Aorta (tissue), 5 donors: ENCODE measurements at regions not wholly inside any gene's neighbourhood (a gene's known extent, or its start where the extent isn't known, plus 50 kb on each side); places are given as distances from the start of the nearest gene placed in this dataset.
"Not testable (repeated sequence)": the region's sequence is repeated elsewhere in the genome, so short reads cannot be mapped to it uniquely, and the experiment has no call there.

Experiments used
- ATAC-seq: fragments of 200-7000 bp; cut with Tn5 transposase; one replicate; pipeline ENCODE4 v1.9.1; 2022; ENCODE audit warnings: moderate library complexity; ENCODE audit not compliant: low FRiP score
- DNase-seq, 2 donors: peaks; one replicate each; pipeline ENCODE4 v3.0.0-alpha.2; 2020
- H3K27ac ChIP-seq, 2 donors: one replicate each; pipeline ENCODE4 v1.5.1; 2013; ENCODE audit warnings: low read length in 2 of 2, mild to moderate bottlenecking in 2 of 2, moderate library complexity in 2 of 2, control low read depth in 1 of 2, inconsistent platforms in 1 of 2, low read depth in 1 of 2
- H3K27me3 ChIP-seq, 2 donors: one replicate each; pipeline ENCODE4 v1.6.1; 2013; ENCODE audit warnings: control low read depth in 1 of 2, low read length in 1 of 2, mild to moderate bottlenecking in 1 of 2, moderate library complexity in 1 of 2; ENCODE audit not compliant: insufficient read depth in 2 of 2, control insufficient read depth in 1 of 2
- H3K36me3 ChIP-seq, 2 donors: one replicate each; pipeline ENCODE4 v1.6.1; 2013; ENCODE audit warnings: control low read depth in 1 of 2, low read length in 1 of 2, mild to moderate bottlenecking in 1 of 2; ENCODE audit not compliant: insufficient read depth in 2 of 2, control insufficient read depth in 1 of 2
- H3K4me1 ChIP-seq, 2 donors: one replicate each; pipeline ENCODE4 v1.6.1; 2013; ENCODE audit warnings: low read length in 2 of 2, control low read depth in 1 of 2, mild to moderate bottlenecking in 1 of 2, moderate library complexity in 1 of 2; ENCODE audit not compliant: insufficient read depth in 2 of 2, control insufficient read depth in 1 of 2
- H3K4me3 ChIP-seq, 2 donors: one replicate each; pipeline ENCODE4 v1.5.1; 2013; ENCODE audit warnings: low read length in 2 of 2, control low read depth in 1 of 2, mild to moderate bottlenecking in 1 of 2
- H3K9me3 ChIP-seq: one replicate; pipeline ENCODE4 v1.6.1; 2013; ENCODE audit warnings: mild to moderate bottlenecking, low read length; ENCODE audit not compliant: control insufficient read depth
- WGBS, 2 donors: extraction: QIAGEN DNeasy Blood & Tissue Kit; methylation state at CpG; one replicate each; pipeline ENCODE4 v1.1.7; 2013; 5-methylcytosine and 5-hydroxymethylcytosine counted together
- intact Hi-C, 2 donors: fragments of 100-400 bp; cut with DNase I; formaldehyde crosslinking; loops; one replicate each; pipeline versions ENCODE4 v1.14.2 to v1.15.0; 2022
- donor health status: healthy with polysubstance abuse.
- donor health status: Bipolar disorder and iron deficiency.
- donor health status: DM: no; HTN: no; CAD: no.
- donor health status: DM: no; HTN: no; CAD: no.
- donor health status: DM: yes; HTN: yes; CAD: no.

GRCh38 chr2:239828973-239829275, 196.2 kb downstream of the NDUFA10 start:
- peak overlapping the region; percentile 46 to 64 for H3K27ac ChIP-seq
- H3K27me3 ChIP-seq, intact Hi-C loops, H3K36me3 ChIP-seq, H3K4me1 ChIP-seq, ATAC-seq, H3K9me3 ChIP-seq, H3K4me3 ChIP-seq: not testable (repeated sequence)
- peak in 1 of 2 donors; percentile 27 for DNase-seq
- WGBS, 2 donors: 18 to 22% methylated on average over 12 of the region's 12 CpGs

- H3K4me3 ChIP-seq: no peak overlapping the region
- peak; percentile 24 to 73 for DNase-seq
These were observed 196.8 kb downstream of the NDUFA10 start for GRCh38 chr2:239828192-239828972.

GRCh38 chr2:239827523-239827890, 197.6 kb downstream of the NDUFA10 start:
- intact Hi-C loops: no loop called here
- 96% methylated on average over 11 of the region's 11 CpGs for WGBS, 2 donors
- no peaks in the 10 kb centered on the region for H3K4me1 ChIP-seq
- no peaks in the 10 kb centered on the region for H3K27me3 ChIP-seq
- H3K27ac ChIP-seq: no peak overlapping the region
- ATAC-seq (no peak), DNase-seq (peak; percentile 18 to 61)
- H3K36me3 ChIP-seq: no peaks in the 10 kb centered on the region
- no peaks in the 10 kb centered on the region for H3K9me3 ChIP-seq
- H3K4me3 ChIP-seq: no peak overlapping the region

More at GRCh38 chr2:239828192-239828972, 196.8 kb downstream of the NDUFA10 start:
- Histone ChIP-seq H3K36me3 (no peaks in the 10 kb centered on the region), H3K4me1 (no peaks in the 10 kb centered on the region), H3K27me3 (no peaks in the 10 kb centered on the region), H3K9me3 (no peaks in the 10 kb centered on the region), H3K27ac (peak overlapping the region; percentile 46 to 64)
- intact Hi-C loops: no loop called here
- WGBS, 2 donors: 79 to 91% methylated on average over 20 of the region's 20 CpGs
- ATAC-seq: no peak

- intact Hi-C loops: no loop called here
These were observed 198.2 kb downstream of the NDUFA10 start for GRCh38 chr2:239826786-239827522.

GRCh38 chr2:239826376-239826775, 198.8 kb downstream of the NDUFA10 start:
- Histone ChIP-seq H3K27ac (no peak overlapping the region), H3K4me1 (no peaks in the 10 kb centered on the region), H3K4me3 (no peak overlapping the region), H3K27me3 (no peaks in the 10 kb centered on the region), H3K9me3 (no peaks in the 10 kb centered on the region), H3K36me3 (no peaks in the 10 kb centered on the region)
- intact Hi-C loops: no loop called here
- WGBS, 2 donors: 98 to 99% methylated on average over 13 of the region's 13 CpGs
- ATAC-seq: no peak
- DNase-seq: peak; percentile 7 to 15

More at GRCh38 chr2:239826786-239827522, 198.2 kb downstream of the NDUFA10 start:
- DNase-seq (peak; percentile 41 to 43), ATAC-seq (no peak)
- no peaks in the 10 kb centered on the region for H3K4me1 ChIP-seq
- no peaks in the 10 kb centered on the region for H3K27me3 ChIP-seq
- H3K4me3 ChIP-seq: no peak overlapping the region
- WGBS, 2 donors: 90 to 96% methylated on average over 21 of the region's 21 CpGs
- no peaks in the 10 kb centered on the region for H3K36me3 ChIP-seq
- no peaks in the 10 kb centered on the region for H3K9me3 ChIP-seq
- H3K27ac ChIP-seq: no peak overlapping the region

GRCh38 chr2:239825705-239825979, 199.5 kb downstream of the NDUFA10 start:
- ATAC-seq: no peak
- no peaks in the 10 kb centered on the region for H3K4me1 ChIP-seq
- intact Hi-C loops: no loop called here
- no peaks in the 10 kb centered on the region for H3K27me3 ChIP-seq
- 90 to 95% methylated on average over 5 of the region's 5 CpGs for WGBS, 2 donors
- no peaks in the 10 kb centered on the region for H3K9me3 ChIP-seq
- H3K27ac ChIP-seq: no peak overlapping the region
- no peak overlapping the region for H3K4me3 ChIP-seq
- peak in 1 of 2 donors; percentile 9 for DNase-seq
- H3K36me3 ChIP-seq: no peaks in the 10 kb centered on the region

- intact Hi-C loops: no loop called here
- ATAC-seq: no peak
- H3K9me3 ChIP-seq: no peaks in the 10 kb centered on the region
- no peaks in the 10 kb centered on the region for H3K36me3 ChIP-seq
- H3K4me3 ChIP-seq: no peak overlapping the region
- DNase-seq: peak; percentile 24 to 58
- H3K4me1 ChIP-seq: no peaks in the 10 kb centered on the region
- 93 to 95% methylated on average over 17 of the region's 17 CpGs for WGBS, 2 donors
- no peak overlapping the region for H3K27ac ChIP-seq
- no peaks in the 10 kb centered on the region for H3K27me3 ChIP-seq
These were observed 200.1 kb downstream of the NDUFA10 start for GRCh38 chr2:239824866-239825704.

- Histone ChIP-seq H3K27me3 (no peaks in the 10 kb centered on the region), H3K4me3 (no peak overlapping the region), H3K9me3 (no peaks in the 10 kb centered on the region), H3K36me3 (no peaks in the 10 kb centered on the region), H3K4me1 (no peaks in the 10 kb centered on the region), H3K27ac (no peak overlapping the region)
- ATAC-seq (no peak), DNase-seq (peak in 1 of 2 donors; percentile 51)
- WGBS, 2 donors: 71 to 79% methylated on average over 11 of the region's 11 CpGs
- intact Hi-C loops: no loop called here
These were observed 201.0 kb downstream of the NDUFA10 start for GRCh38 chr2:239824046-239824694.
